Activated CD4-positive, alpha-beta T cell treated with anti-CD3 and anti-CD28 coated beads, Interleukin-2, amount 10 ng/mL, durations not matched to agents 7 days and 5 days (primary cell): ENCODE measurements at regions not wholly inside any gene's neighbourhood (a gene's known extent, or its start where the extent isn't known, plus 50 kb on each side); places are given as distances from the start of the nearest gene placed in this dataset.

Source experiments
- CTCF ChIA-PET: fragments of 350-600 bp; sonication (Branson Sonifier 250); formaldehyde crosslinking; loops from one replicate; lab custom pipeline; 2021; ENCODE audit warnings: antibody characterized with exemption; lab: Charles Lee
- POLR2A ChIA-PET: fragments of 350-600 bp; sonication (Branson Sonifier 250); formaldehyde crosslinking; loops from one replicate; lab custom pipeline; 2021; ENCODE audit warnings: antibody characterized with exemption; lab: Charles Lee
- DNase-seq: peaks from one replicate; pipeline ENCODE4 v3.0.0-alpha.2; 2020
- H3K27ac Mint-ChIP-seq: one replicate; pipeline ENCODE4 v1.8.0; 2021; ENCODE audit warnings: mild to moderate bottlenecking, moderate library complexity, mixed read lengths
- H3K27me3 Mint-ChIP-seq: one replicate; pipeline ENCODE4 v1.8.0; 2021; ENCODE audit warnings: mixed read lengths
- H3K36me3 Mint-ChIP-seq: one replicate; pipeline ENCODE4 v1.8.0; 2021; ENCODE audit warnings: low read depth, mixed read lengths
- H3K4me1 Mint-ChIP-seq: one replicate; pipeline ENCODE4 v1.8.0; 2021; ENCODE audit warnings: mixed read lengths
- H3K4me3 Mint-ChIP-seq: one replicate; pipeline ENCODE4 v1.8.0; 2021; ENCODE audit warnings: mild to moderate bottlenecking, moderate library complexity, mixed read lengths
- H3K9me3 Mint-ChIP-seq: one replicate; pipeline ENCODE4 v1.8.0; 2021; ENCODE audit warnings: mixed read lengths

- no peak overlapping the region for H3K4me3 Mint-ChIP-seq
These were observed 641.9 kb downstream of the NLGN4X start for GRCh38 chrX:5586726-5587125.

GRCh38 chrX:5575407-5575806 lies 653.3 kb downstream of the NLGN4X start:
- Mint-ChIP-seq H3K9me3 (no peaks in the 10 kb centered on the region), H3K4me3 (no peak overlapping the region), H3K4me1 (no peaks in the 10 kb centered on the region), H3K27me3 (no peaks in the 10 kb centered on the region), H3K36me3 (no peaks in the 10 kb centered on the region), H3K27ac (no peak overlapping the region)
- CTCF ChIA-PET, result no interaction called here
- POLR2A ChIA-PET, result no interaction called here
- no peak for DNase-seq

More at GRCh38 chrX:5586726-5587125, 641.9 kb downstream of the NLGN4X start:
- H3K9me3 Mint-ChIP-seq, result peaks cover 3% of the 10 kb centered on the region
- no peaks in the 10 kb centered on the region for H3K4me1 Mint-ChIP-seq
- no peak overlapping the region for H3K27ac Mint-ChIP-seq
- no peaks in the 10 kb centered on the region for H3K36me3 Mint-ChIP-seq
- DNase-seq, result no peak
- ChIA-PET POLR2A (no interaction called here), CTCF (no interaction called here)
- no peaks in the 10 kb centered on the region for H3K27me3 Mint-ChIP-seq

GRCh38 chrX:5568934-5569333 lies 659.7 kb downstream of the NLGN4X start:
- H3K4me1 Mint-ChIP-seq, result no peaks in the 10 kb centered on the region
- no peaks in the 10 kb centered on the region for H3K36me3 Mint-ChIP-seq
- H3K9me3 Mint-ChIP-seq, result peaks cover 2% of the 10 kb centered on the region
- no peak for DNase-seq
- no peaks in the 10 kb centered on the region for H3K27me3 Mint-ChIP-seq
- no peak overlapping the region for H3K4me3 Mint-ChIP-seq
- ChIA-PET POLR2A (no interaction called here), CTCF (no interaction called here)
- no peak overlapping the region for H3K27ac Mint-ChIP-seq

GRCh38 chrX:5559386-5559785 lies 669.3 kb downstream of the NLGN4X start:
- H3K4me1 Mint-ChIP-seq, result no peaks in the 10 kb centered on the region
- no peak overlapping the region for H3K27ac Mint-ChIP-seq
- no peaks in the 10 kb centered on the region for H3K27me3 Mint-ChIP-seq
- no peak for DNase-seq
- CTCF ChIA-PET, result no interaction called here
- H3K9me3 Mint-ChIP-seq, result no peaks in the 10 kb centered on the region
- H3K4me3 Mint-ChIP-seq, result no peak overlapping the region
- POLR2A ChIA-PET, result no interaction called here
- no peaks in the 10 kb centered on the region for H3K36me3 Mint-ChIP-seq

- no peaks in the 10 kb centered on the region for H3K27me3 Mint-ChIP-seq
- ChIA-PET CTCF (no interaction called here), POLR2A (no interaction called here)
- peaks cover 4% of the 10 kb centered on the region for H3K9me3 Mint-ChIP-seq
- H3K36me3 Mint-ChIP-seq, result no peaks in the 10 kb centered on the region
- no peak overlapping the region for H3K4me3 Mint-ChIP-seq
- H3K4me1 Mint-ChIP-seq, result no peaks in the 10 kb centered on the region
- H3K27ac Mint-ChIP-seq, result no peak overlapping the region
- no peak for DNase-seq
These were observed 679.2 kb downstream of the NLGN4X start for GRCh38 chrX:5549512-5549911.

GRCh38 chrX:5537098-5537497 lies 691.6 kb downstream of the NLGN4X start:
- H3K4me3 Mint-ChIP-seq, result no peak overlapping the region
- no peaks in the 10 kb centered on the region for H3K27me3 Mint-ChIP-seq
- no peaks in the 10 kb centered on the region for H3K4me1 Mint-ChIP-seq
- no peak overlapping the region for H3K27ac Mint-ChIP-seq
- peaks cover 2% of the 10 kb centered on the region for H3K9me3 Mint-ChIP-seq
- POLR2A ChIA-PET, result no interaction called here
- H3K36me3 Mint-ChIP-seq, result no peaks in the 10 kb centered on the region
- DNase-seq, result no peak
- CTCF ChIA-PET, result no interaction called here

GRCh38 chrX:5536261-5536660 lies 692.4 kb downstream of the NLGN4X start:
- Mint-ChIP-seq H3K27me3 (no peaks in the 10 kb centered on the region), H3K9me3 (peaks cover 2% of the 10 kb centered on the region), H3K4me3 (no peak overlapping the region), H3K36me3 (no peaks in the 10 kb centered on the region), H3K27ac (no peak overlapping the region), H3K4me1 (no peaks in the 10 kb centered on the region)
- no peak for DNase-seq
- ChIA-PET POLR2A (no interaction called here), CTCF (no interaction called here)

GRCh38 chrX:5528057-5528456 lies 700.6 kb downstream of the NLGN4X start:
- H3K36me3 Mint-ChIP-seq, result no peaks in the 10 kb centered on the region
- DNase-seq, result no peak
- no peak overlapping the region for H3K27ac Mint-ChIP-seq
- no peaks in the 10 kb centered on the region for H3K9me3 Mint-ChIP-seq
- no peaks in the 10 kb centered on the region for H3K27me3 Mint-ChIP-seq
- CTCF ChIA-PET, result no interaction called here
- H3K4me3 Mint-ChIP-seq, result no peak overlapping the region
- H3K4me1 Mint-ChIP-seq, result no peaks in the 10 kb centered on the region
- POLR2A ChIA-PET, result no interaction called here

GRCh38 chrX:5526191-5526590 lies 702.5 kb downstream of the NLGN4X start:
- Mint-ChIP-seq H3K4me1 (no peaks in the 10 kb centered on the region), H3K36me3 (no peaks in the 10 kb centered on the region), H3K4me3 (no peak overlapping the region), H3K27me3 (no peaks in the 10 kb centered on the region), H3K9me3 (no peaks in the 10 kb centered on the region), H3K27ac (no peak overlapping the region)
- CTCF ChIA-PET, result no interaction called here
- no peak for DNase-seq
- POLR2A ChIA-PET, result no interaction called here

GRCh38 chrX:5490786-5491563 lies 737.7 kb downstream of the NLGN4X start:
- no peaks in the 10 kb centered on the region for H3K36me3 Mint-ChIP-seq
- POLR2A ChIA-PET, result no interaction called here
- H3K9me3 Mint-ChIP-seq, result peaks cover 4% of the 10 kb centered on the region

GRCh38 chrX:5474282-5474681 lies 754.4 kb downstream of the NLGN4X start:
- Mint-ChIP-seq H3K27me3 (no peaks in the 10 kb centered on the region), H3K36me3 (no peaks in the 10 kb centered on the region), H3K4me1 (no peaks in the 10 kb centered on the region), H3K4me3 (no peak overlapping the region), H3K27ac (no peak overlapping the region), H3K9me3 (peaks cover 2% of the 10 kb centered on the region)
- ChIA-PET CTCF (no interaction called here), POLR2A (no interaction called here)
- no peak for DNase-seq

More at GRCh38 chrX:5490786-5491563, 737.7 kb downstream of the NLGN4X start:
- no peak overlapping the region for H3K4me3 Mint-ChIP-seq
- no peaks in the 10 kb centered on the region for H3K4me1 Mint-ChIP-seq
- no peaks in the 10 kb centered on the region for H3K27me3 Mint-ChIP-seq
- CTCF ChIA-PET, result no interaction called here
- H3K27ac Mint-ChIP-seq, result no peak overlapping the region
- no peak for DNase-seq

GRCh38 chrX:5458300-5458842 lies 770.3 kb downstream of the NLGN4X start:
- no peaks in the 10 kb centered on the region for H3K4me1 Mint-ChIP-seq
- ChIA-PET POLR2A (no interaction called here), CTCF (no interaction called here)
- H3K27ac Mint-ChIP-seq, result no peak overlapping the region
- DNase-seq, result no peak
- H3K9me3 Mint-ChIP-seq, result no peaks in the 10 kb centered on the region
- H3K36me3 Mint-ChIP-seq, result no peaks in the 10 kb centered on the region
- H3K27me3 Mint-ChIP-seq, result no peaks in the 10 kb centered on the region
- H3K4me3 Mint-ChIP-seq, result no peak overlapping the region

GRCh38 chrX:5449323-5449722 lies 779.3 kb downstream of the NLGN4X start:
- Mint-ChIP-seq H3K9me3 (no peaks in the 10 kb centered on the region), H3K27me3 (no peaks in the 10 kb centered on the region), H3K27ac (no peak overlapping the region), H3K36me3 (no peaks in the 10 kb centered on the region), H3K4me3 (no peak overlapping the region), H3K4me1 (no peaks in the 10 kb centered on the region)
- ChIA-PET CTCF (no interaction called here), POLR2A (no interaction called here)
- DNase-seq, result no peak

- ChIA-PET CTCF (no interaction called here), POLR2A (no interaction called here)
- no peaks in the 10 kb centered on the region for H3K27me3 Mint-ChIP-seq
- no peaks in the 10 kb centered on the region for H3K9me3 Mint-ChIP-seq
- DNase-seq, result no peak
- H3K36me3 Mint-ChIP-seq, result no peaks in the 10 kb centered on the region
- H3K27ac Mint-ChIP-seq, result no peak overlapping the region
- no peaks in the 10 kb centered on the region for H3K4me1 Mint-ChIP-seq
- no peak overlapping the region for H3K4me3 Mint-ChIP-seq
These were observed 796.8 kb downstream of the NLGN4X start for GRCh38 chrX:5431823-5432222.
